Lower leg skin (tissue), 4 donors: ENCODE measurements at regions not wholly inside any gene's neighbourhood (a gene's known extent, or its start where the extent isn't known, plus 50 kb on each side); places are given as distances from the start of the nearest gene placed in this dataset.

Source experiments
- DNase-seq, 2 donors: peaks; one replicate each; pipeline ENCODE4 v3.0.0-alpha.2; 2019; ENCODE audit warnings: low spot score in 2 of 2
- H3K4me3 ChIP-seq: fragments of 200-600 bp; sonication (generic); 2 replicates; pipeline ENCODE4 v1.5.1; 2017; ENCODE audit warnings: mild to moderate bottlenecking, low read depth; ENCODE audit not compliant: poor library complexity, severe bottlenecking
- CTCF ChIP-seq, 3 donors: fragments of 450-650 bp; IDR thresholded peaks; one replicate each; pipeline ENCODE4 v1.5.1; 2016; ENCODE audit warnings: antibody characterized with exemption in 3 of 3, mild to moderate bottlenecking in 3 of 3, moderate library complexity in 2 of 3
- POLR2A ChIP-seq, 2 donors: fragments of 450-650 bp; IDR thresholded peaks; one replicate each; pipeline ENCODE4 v1.6.1; 2016 to 2017; ENCODE audit warnings: antibody characterized with exemption in 2 of 2, mild to moderate bottlenecking in 1 of 2, moderate library complexity in 1 of 2
- WGBS, 2 donors: methylation state at CpG; one replicate each; pipeline ENCODE4 v1.1.5; 2018; 5-methylcytosine and 5-hydroxymethylcytosine counted together
- intact Hi-C: fragments of 100-400 bp; cut with DNase I; formaldehyde crosslinking; loops from one replicate; pipeline ENCODE4 v1.15.0; 2023; ENCODE audit warnings: low total_unique reads

DNA sequence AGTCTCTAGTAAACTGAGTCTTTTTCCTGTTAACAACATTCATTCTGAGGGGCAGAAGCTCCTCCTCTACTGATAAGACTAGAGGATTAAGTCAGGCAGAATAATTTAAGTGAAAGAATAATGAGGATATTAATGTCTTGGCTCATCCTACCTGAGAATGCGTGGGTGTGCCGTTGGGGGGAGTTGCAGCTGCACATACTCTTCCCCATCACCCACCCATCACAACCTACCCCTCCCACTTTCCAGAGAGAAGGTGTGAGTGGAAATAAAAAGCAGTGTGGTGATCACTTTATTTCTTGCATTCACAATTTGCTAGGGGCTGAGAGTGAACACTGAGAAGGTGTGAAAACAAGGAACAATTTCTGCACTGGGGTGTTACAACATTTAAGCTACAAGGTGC, 146.8 kb upstream of the MAGI3 start:
- H3K4me3 ChIP-seq: no peak overlapping the region
- intact Hi-C loops: no loop called here
- no peak for TF ChIP-seq POLR2A (IDR thresholded peaks at IDR 0.05)
- no peak for TF ChIP-seq CTCF (IDR thresholded peaks at IDR 0.05)
- DNase-seq: no peak
- 37 to 55% methylated on average over 2 of the region's 2 CpGs for WGBS, 2 donors

- intact Hi-C loops: no loop called here
- no peak overlapping the region for H3K4me3 ChIP-seq
- TF ChIP-seq POLR2A (IDR thresholded peaks at IDR 0.05) (no peak), CTCF (IDR thresholded peaks at IDR 0.05) (no peak)
- 57 to 66% methylated on average over 4 of the region's 4 CpGs for WGBS, 2 donors
- no peak for DNase-seq
Measured at GRCh38 chr1:113244112-113244820, 146.0 kb upstream of the MAGI3 start.

DNA sequence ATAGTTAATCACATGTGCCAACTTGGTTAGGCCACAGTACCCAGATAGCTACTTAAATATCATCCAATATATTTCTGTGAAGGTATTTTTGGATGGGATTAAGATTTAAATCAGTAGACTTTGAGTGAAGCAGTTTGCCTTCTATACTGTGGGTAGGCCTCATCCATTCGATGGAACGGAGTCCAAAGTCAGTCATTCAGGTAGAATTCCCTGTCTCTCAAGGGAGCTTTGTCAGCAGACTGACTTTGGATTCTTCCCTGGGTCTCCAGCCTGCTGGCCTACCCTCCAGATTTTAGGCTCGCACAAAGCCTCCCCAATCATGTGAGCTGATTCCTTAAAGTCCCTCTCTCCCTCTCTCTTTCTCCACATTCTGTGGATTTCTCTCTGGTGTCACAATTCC, 145.1 kb upstream of the MAGI3 start:
- no peak for DNase-seq
- WGBS, 2 donors: 89 to 99% methylated on average over 3 of the region's 3 CpGs
- no peak overlapping the region for H3K4me3 ChIP-seq
- TF ChIP-seq POLR2A (IDR thresholded peaks at IDR 0.05): no peak
- TF ChIP-seq CTCF (IDR thresholded peaks at IDR 0.05): no peak
- intact Hi-C loops: no loop called here

- intact Hi-C loops: no loop called here
- no peak for DNase-seq
- no peak for TF ChIP-seq CTCF (IDR thresholded peaks at IDR 0.05)
- no peak for TF ChIP-seq POLR2A (IDR thresholded peaks at IDR 0.05)
- WGBS, 2 donors: 83 to 89% methylated on average over 3 of the region's 3 CpGs
- H3K4me3 ChIP-seq: no peak overlapping the region
Measured at GRCh38 chr1:113246929-113247328, 143.4 kb upstream of the MAGI3 start.

DNA sequence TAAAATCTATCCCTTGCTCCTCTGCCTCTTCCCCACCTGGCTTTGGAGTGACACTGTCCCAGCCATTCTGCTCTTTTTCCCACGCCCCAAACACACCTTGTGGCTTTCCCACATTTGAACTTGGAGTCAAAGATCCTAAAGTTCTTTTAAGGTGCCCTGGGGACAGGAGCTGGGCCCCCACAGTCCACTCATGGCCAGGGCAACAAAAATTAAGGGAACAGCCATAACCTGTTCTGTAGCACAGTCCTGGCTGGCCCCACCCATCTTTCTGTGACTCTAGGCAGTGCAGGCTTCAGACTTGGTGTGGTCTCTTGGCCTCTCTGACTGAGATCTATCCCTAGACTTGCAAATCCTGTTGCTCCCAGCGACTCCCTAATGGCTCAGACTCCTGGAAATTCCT, 143.0 kb upstream of the MAGI3 start:
- no peak for TF ChIP-seq CTCF (IDR thresholded peaks at IDR 0.05)
- intact Hi-C loops: no loop called here
- no peak overlapping the region for H3K4me3 ChIP-seq
- 62 to 71% methylated on average over 2 of the region's 2 CpGs for WGBS, 2 donors
- DNase-seq: no peak

- H3K4me3 ChIP-seq: no peak overlapping the region
- DNase-seq: no peak
- TF ChIP-seq POLR2A (IDR thresholded peaks at IDR 0.05) (no peak), CTCF (IDR thresholded peaks at IDR 0.05) (no peak)
- WGBS, 2 donors: 62 to 63% methylated on average over 3 of the region's 3 CpGs
- intact Hi-C loops: no loop called here
Measured at GRCh38 chr1:113247782-113248181, 142.5 kb upstream of the MAGI3 start.
